Panc1 (cell line): ENCODE measurements at regions not wholly inside any gene's neighbourhood (a gene's known extent, or its start where the extent isn't known, plus 50 kb on each side); places are given as distances from the start of the nearest gene placed in this dataset.

ENCODE experiments used
- ATAC-seq: fragments of 200-7000 bp; cut with Tn5 transposase; 2 replicates; pipeline ENCODE4 v1.9.1; 2020; ENCODE audit warnings: mild to moderate bottlenecking, moderate library complexity
- BruUV-seq: library from RNA; stranded (reverse); fragments of 400-500 nt; replicated peaks from 2 replicates; lab custom pipeline; 2021; lab: Mats Ljungman, UMichigan
- CTCF ChIA-PET: fragments of 300-600 bp; sonication (Branson Sonifier 250); formaldehyde crosslinking; loops from one replicate; lab custom pipeline; 2022; ENCODE audit warnings: antibody characterized with exemption; lab: Charles Lee
- POLR2A ChIA-PET: fragments of 300-600 bp; sonication (Branson Sonifier 250); formaldehyde crosslinking; loops from one replicate; lab custom pipeline; 2022; ENCODE audit warnings: antibody characterized with exemption; lab: Charles Lee
- DNase-seq: peaks from one replicate; pipeline ENCODE4 v3.0.0-alpha.2; 2010; ENCODE audit warnings: low read depth, low spot score
- H3K27ac ChIP-seq: 2 replicates; pipeline ENCODE4 v1.5.1; 2011; ENCODE audit warnings: mild to moderate bottlenecking, low read length, inconsistent platforms
- H3K27me3 ChIP-seq: fragments of 200-500 bp; sonication (Bioruptor generic); 2 replicates; pipeline ENCODE4 v1.6.0; 2014; ENCODE audit warnings: low read length, inconsistent platforms; ENCODE audit not compliant: control insufficient read depth, insufficient read depth
- H3K36me3 ChIP-seq: fragments of 200-500 bp; sonication (Bioruptor generic); 2 replicates; pipeline ENCODE4 v1.5.1; 2014; ENCODE audit warnings: inconsistent platforms, mild to moderate bottlenecking, low read length, moderate library complexity; ENCODE audit not compliant: control insufficient read depth, insufficient read depth
- H3K4me1 ChIP-seq: 2 replicates; pipeline ENCODE4 v1.5.1; 2011; ENCODE audit warnings: inconsistent platforms, mild to moderate bottlenecking, low read length, moderate library complexity; ENCODE audit not compliant: control insufficient read depth, insufficient read depth
- H3K4me3 ChIP-seq, 2 experiments: 2 replicates each; pipeline ENCODE4 v1.5.1; 2011 to 2012; ENCODE audit warnings: low read depth in 2 of 2, low read length in 2 of 2, mild to moderate bottlenecking in 2 of 2, inconsistent platforms in 1 of 2, moderate library complexity in 1 of 2
- H3K9me3 ChIP-seq: fragments of 200-500 bp; sonication (Bioruptor generic); 2 replicates; pipeline ENCODE4 v1.5.1; 2014; ENCODE audit warnings: low read depth, mild to moderate bottlenecking, inconsistent platforms, low read length, moderate library complexity; ENCODE audit not compliant: control insufficient read depth, insufficient read depth
- POLR2AphosphoS5 ChIP-seq: IDR thresholded peaks from 2 replicates; pipeline ENCODE4 v1.6.1; 2012; ENCODE audit warnings: mild to moderate bottlenecking, low read depth, low read length, moderate library complexity
- REST ChIP-seq, 2 experiments: IDR thresholded peaks; 2 replicates each; pipeline ENCODE4 v1.6.1; 2011 to 2012; ENCODE audit warnings: low read depth in 2 of 2, control low read depth in 1 of 2, low read length in 1 of 2, mild to moderate bottlenecking in 1 of 2, moderate library complexity in 1 of 2; ENCODE audit not compliant: insufficient read depth in 1 of 2
- SIN3A ChIP-seq: IDR thresholded peaks from 2 replicates; pipeline ENCODE4 v1.6.1; 2012; ENCODE audit warnings: low read depth, mild to moderate bottlenecking, low read length, moderate library complexity, borderline replicate concordance; ENCODE audit not compliant: insufficient read depth
- TCF7L2 ChIP-seq: IDR thresholded peaks from 2 replicates; pipeline ENCODE4 v1.6.1; 2011; ENCODE audit warnings: mild to moderate bottlenecking, low read depth, low read length, inconsistent platforms
- in situ Hi-C: cut with HindIII; loops from 2 replicates; pipeline ENCODE4 v1.10.0; 2016; ENCODE audit warnings: low sequenced_read_pairs, low pct_unique_long_range_greater_than_20kb
- intact Hi-C: fragments of 100-400 bp; cut with micrococcal nuclease; formaldehyde crosslinking; loops from one replicate; pipeline ENCODE4 v1.10.0; 2022; ENCODE audit not compliant: unreplicated experiment
- TF ChIP-seq, protein P1 (sequence below): fragments of 450-650 bp; IDR thresholded peaks from 2 replicates; pipeline ENCODE4 v1.5.1; 2017; ENCODE audit warnings: mild to moderate bottlenecking

GRCh38 chr16:86772671-86773353, 194.5 kb downstream of the FOXL1 start:
- ChIA-PET CTCF (no interaction called here), POLR2A (no interaction called here)
- TF ChIP-seq TCF7L2 (no peak), SIN3A (no peak), POLR2AphosphoS5 (no peak), REST (IDR thresholded peaks at IDR 0.05; ENCODE audit: insufficient read depth in 1 of 2, low read depth in 2 of 2, low read length in 1 of 2) (no peak)
- TF ChIP-seq, protein P1, sequence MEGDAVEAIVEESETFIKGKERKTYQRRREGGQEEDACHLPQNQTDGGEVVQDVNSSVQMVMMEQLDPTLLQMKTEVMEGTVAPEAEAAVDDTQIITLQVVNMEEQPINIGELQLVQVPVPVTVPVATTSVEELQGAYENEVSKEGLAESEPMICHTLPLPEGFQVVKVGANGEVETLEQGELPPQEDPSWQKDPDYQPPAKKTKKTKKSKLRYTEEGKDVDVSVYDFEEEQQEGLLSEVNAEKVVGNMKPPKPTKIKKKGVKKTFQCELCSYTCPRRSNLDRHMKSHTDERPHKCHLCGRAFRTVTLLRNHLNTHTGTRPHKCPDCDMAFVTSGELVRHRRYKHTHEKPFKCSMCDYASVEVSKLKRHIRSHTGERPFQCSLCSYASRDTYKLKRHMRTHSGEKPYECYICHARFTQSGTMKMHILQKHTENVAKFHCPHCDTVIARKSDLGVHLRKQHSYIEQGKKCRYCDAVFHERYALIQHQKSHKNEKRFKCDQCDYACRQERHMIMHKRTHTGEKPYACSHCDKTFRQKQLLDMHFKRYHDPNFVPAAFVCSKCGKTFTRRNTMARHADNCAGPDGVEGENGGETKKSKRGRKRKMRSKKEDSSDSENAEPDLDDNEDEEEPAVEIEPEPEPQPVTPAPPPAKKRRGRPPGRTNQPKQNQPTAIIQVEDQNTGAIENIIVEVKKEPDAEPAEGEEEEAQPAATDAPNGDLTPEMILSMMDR: no peak
- no peaks in the 10 kb centered on the region for H3K36me3 ChIP-seq
- ATAC-seq: no peak
- in situ Hi-C loops: no loop called here
- no peak overlapping the region for H3K4me3 ChIP-seq
- H3K27me3 ChIP-seq: no peaks in the 10 kb centered on the region
- no peak overlapping the region for H3K27ac ChIP-seq
- H3K4me1 ChIP-seq: no peaks in the 10 kb centered on the region
- no TSS peak for BruUV-seq
- H3K9me3 ChIP-seq: no peaks in the 10 kb centered on the region
- DNase-seq: no peak
- intact Hi-C loops: no loop called here

GRCh38 chr16:86773354-86773715, 195.0 kb downstream of the FOXL1 start:
- CTCF ChIA-PET: no interaction called here
- no peaks in the 10 kb centered on the region for H3K4me1 ChIP-seq
- no peak overlapping the region for H3K27ac ChIP-seq
- in situ Hi-C loops (no loop called here), intact Hi-C loops (no loop called here)
- no peak for DNase-seq
- H3K36me3 ChIP-seq: no peaks in the 10 kb centered on the region
- POLR2A ChIA-PET: no interaction called here
- no peak for TF ChIP-seq SIN3A
- TF ChIP-seq, protein P1: no peak
- no peak for TF ChIP-seq POLR2AphosphoS5
- H3K4me3 ChIP-seq: no peak overlapping the region
- H3K9me3 ChIP-seq: no peaks in the 10 kb centered on the region
- no TSS peak for BruUV-seq
- no peak for ATAC-seq
- no peaks in the 10 kb centered on the region for H3K27me3 ChIP-seq
